Heart right ventricle (tissue), 16 donors: ENCODE measurements at regions not wholly inside any gene's neighbourhood (a gene's known extent, or its start where the extent isn't known, plus 50 kb on each side); places are given as distances from the start of the nearest gene placed in this dataset.
"Not testable (repeated sequence)": the region's sequence is repeated elsewhere in the genome, so short reads cannot be mapped to it uniquely, and the experiment has no call there.

Source experiments
- ATAC-seq, 8 donors: fragments of 200-7000 bp; cut with Tn5 transposase; one replicate each; pipeline ENCODE4 v1.9.1; 2020; ENCODE audit warnings: mild to moderate bottlenecking in 8 of 8, moderate library complexity in 8 of 8, moderate number of reproducible peaks in 1 of 8
- DNase-seq, 2 donors: peaks; one replicate each; pipeline ENCODE4 v3.0.0-alpha.2; 2020
- H3K27ac ChIP-seq, 10 donors: fragments of 200-600 bp; sonication (generic) in 2 of 10; one replicate each; pipeline versions ENCODE4 v1.5.0 to v1.8.0; 2020 to 2022; ENCODE audit warnings: mild to moderate bottlenecking in 3 of 10
- H3K27me3 ChIP-seq, 7 donors: fragments of 200-600 bp; one replicate each; pipeline ENCODE4 v1.8.0; 2021 to 2022; ENCODE audit warnings: mild to moderate bottlenecking in 2 of 7
- H3K36me3 ChIP-seq, 9 donors: fragments of 200-600 bp; sonication (generic) in 1 of 9; one replicate each; pipeline versions ENCODE4 v1.5.0 to v1.8.0; 2020 to 2022; ENCODE audit warnings: mild to moderate bottlenecking in 2 of 9
- H3K4me1 ChIP-seq, 9 donors: fragments of 200-600 bp; sonication (generic) in 1 of 9; one replicate each; pipeline versions ENCODE4 v1.5.0 to v1.8.0; 2020 to 2022; ENCODE audit warnings: mild to moderate bottlenecking in 4 of 9
- H3K4me3 ChIP-seq, 10 donors: fragments of 200-600 bp; sonication (generic) in 2 of 10; one replicate each; pipeline versions ENCODE4 v1.5.0 to v1.8.0; 2020 to 2022; ENCODE audit warnings: mild to moderate bottlenecking in 7 of 10, moderate library complexity in 2 of 10
- H3K9me3 ChIP-seq, 11 donors: fragments of 200-600 bp in 10 of 11; sonication (generic) in 2 of 11; one replicate each; pipeline versions ENCODE4 v1.5.0 to v1.8.0; 2013 to 2022; ENCODE audit warnings: mild to moderate bottlenecking in 2 of 11, control low read depth in 1 of 11, moderate library complexity in 1 of 11
- CTCF ChIP-seq, 9 donors: fragments of 200-600 bp; sonication (generic) in 2 of 9; IDR thresholded peaks; one replicate each; pipeline versions ENCODE4 v1.5.0 to v1.8.0; 2021 to 2022; ENCODE audit warnings: antibody characterized with exemption in 9 of 9, mild to moderate bottlenecking in 5 of 9, moderate library complexity in 1 of 9
- WGBS, 2 donors: extraction: QIAGEN DNeasy Blood & Tissue Kit; methylation state at CpG; one replicate each; pipeline ENCODE4 v1.1.7; 2013; ENCODE audit warnings: inconsistent platforms in 1 of 2; 5-methylcytosine and 5-hydroxymethylcytosine counted together
- intact Hi-C, 10 donors: fragments of 100-400 bp; cut with DNase I; formaldehyde crosslinking; loops; one replicate each; pipeline versions ENCODE4 v1.11.1 to v1.14.2; 2022
- donor health status: Arrhythmogenic right ventricular cardiomyopathy.
- donor health status: ischemic (EF 13 %, LVEDD 7.1; RV severe dilation, severe dysfunction).
- donor health status: healthy with polysubstance abuse.
- donor health status: DM: no; HTN: yes; CAD: no.
- donor health status: DM: no; HTN: no; CAD: no.
- donor health status: ischemic (EF 25% LVEDD 6.9; RV normal size, moderate dysfunction).
- donor health status: ischemic (EF 25% LVEDD 5.7; RV mildly dilated, moderate dysfunction).
- donor health status: healthy.
- donor health status: DM: yes; HTN: yes; CAD: no.
- donor health status: Ischemic cardiomyopathy.
- donor health status: ischemic (EF 35%, LVEDD 5.7; RV mildly dilated, moderate dysfunction).
- donor health status: nonischemic (EF 11% LVEDD 7.7; RV severe dilation, severe dysfunction).
- donor health status: DM: yes; HTN: yes; CAD: no.
- donor health status: PGD.
- donor health status: ischemic (EF 29% LVEDD 5.4; RV normal size, mild dysfunction).
- donor health status: nonischemic (EF 23%, LVEDD 6.1; RV moderate dilation, normal function).

GRCh38 chr9:2427120-2427891, 194.3 kb upstream of the VLDLR start:
- H3K27me3 ChIP-seq: no peaks in the 10 kb centered on the region
- peak in 1 of 2 donors; percentile 38 for DNase-seq
- ATAC-seq: peak in 6 of 8 donors; percentile 32 to 92 (median 62)
- whole genome bisulfite sequencing, 2 donors: 77 to 82% methylated on average over 10 of the region's 10 CpGs
- peak overlapping the region in 1 of 10 donors; percentile 31 for H3K27ac ChIP-seq
- H3K36me3 ChIP-seq: no peaks in the 10 kb centered on the region
- TF ChIP-seq CTCF (IDR thresholded peaks at IDR 0.05): no peak
- H3K4me3 ChIP-seq: no peak overlapping the region
- peaks cover 0 to 17% (median 0%) of the 10 kb centered on the region in 9 donors for H3K4me1 ChIP-seq
- intact Hi-C loops: no loop called here
- H3K9me3 ChIP-seq: no peaks in the 10 kb centered on the region

DNA sequence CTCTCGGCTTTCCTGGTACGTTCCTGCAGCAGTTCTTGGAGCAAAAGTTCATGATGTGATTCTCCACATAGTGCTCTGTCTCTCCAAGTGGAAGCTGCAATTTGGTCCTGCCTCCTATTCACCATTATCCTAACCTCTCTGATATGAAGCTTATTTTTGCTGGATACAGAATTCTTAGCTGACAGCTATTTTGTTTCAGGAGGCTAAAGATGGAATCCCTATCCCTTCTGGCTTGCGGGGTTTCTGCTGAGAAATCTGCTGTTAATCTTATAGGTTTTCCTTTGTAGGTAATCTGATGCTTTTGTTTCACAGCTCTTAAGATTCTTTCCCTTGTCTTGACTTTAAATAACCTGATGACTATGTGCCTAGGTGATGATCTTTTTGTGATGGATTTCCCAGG, 181.6 kb upstream of the VLDLR start:
- ATAC-seq: no peak
- DNase-seq: no peak
- H3K4me3 ChIP-seq: no peak overlapping the region
- H3K4me1 ChIP-seq: no peaks in the 10 kb centered on the region
- no peak overlapping the region for H3K27ac ChIP-seq
- no peak for TF ChIP-seq CTCF (IDR thresholded peaks at IDR 0.05)
- no peaks in the 10 kb centered on the region for H3K27me3 ChIP-seq
- intact Hi-C loops: no loop called here
- 64 to 82% methylated on average over 3 of the region's 3 CpGs for WGBS, 2 donors
- no peaks in the 10 kb centered on the region for H3K36me3 ChIP-seq
- peaks cover 0 to 38% (median 11%) of the 10 kb centered on the region in 11 donors for H3K9me3 ChIP-seq

GRCh38 chr9:2443933-2444332, 177.7 kb upstream of the VLDLR start:
- H3K4me1 ChIP-seq, intact Hi-C loops, H3K4me3 ChIP-seq, DNase-seq, H3K36me3 ChIP-seq, H3K27ac ChIP-seq, H3K27me3 ChIP-seq, ATAC-seq: not testable (repeated sequence)
- 94 to 97% methylated on average over 1 of the region's 1 CpG for WGBS, 2 donors
- peaks cover 0 to 26% (median 11%) of the 10 kb centered on the region in 11 donors for H3K9me3 ChIP-seq

DNA sequence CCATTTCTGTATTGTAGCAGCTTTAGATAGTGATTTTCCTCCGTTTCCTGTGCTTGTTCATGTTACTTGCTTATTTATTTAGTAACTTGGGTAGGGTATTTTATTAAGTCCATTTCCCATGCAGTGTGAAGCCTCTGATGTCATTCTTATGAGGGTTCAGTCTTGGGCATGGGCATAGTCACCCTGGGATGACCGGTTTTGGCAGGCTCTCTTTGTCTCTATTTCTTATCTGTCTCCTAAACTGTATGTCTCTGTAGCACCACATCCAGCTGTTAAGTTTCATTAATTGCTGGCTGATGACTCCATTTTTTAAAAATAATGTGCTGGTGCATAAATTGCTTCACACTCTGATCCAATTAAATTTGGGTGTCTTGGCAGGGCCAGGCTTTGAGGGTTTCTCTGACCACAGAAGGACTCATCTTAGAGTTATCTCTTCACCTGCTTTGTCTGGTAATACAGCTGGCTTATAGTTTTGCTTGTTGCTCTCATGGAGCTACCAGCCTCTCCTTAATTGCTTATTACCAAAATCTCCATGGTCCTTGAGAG, 173.3 kb upstream of the VLDLR start:
- H3K27me3 ChIP-seq: no peaks in the 10 kb centered on the region
- H3K4me3 ChIP-seq: no peak overlapping the region
- WGBS, 2 donors: 36 to 43% methylated on average over 2 of the region's 2 CpGs
- peaks cover 0 to 10% (median 0%) of the 10 kb centered on the region in 9 donors for H3K4me1 ChIP-seq
- no peak for TF ChIP-seq CTCF (IDR thresholded peaks at IDR 0.05)
- no peak overlapping the region for H3K27ac ChIP-seq
- ATAC-seq (peak in 1 of 8 donors; percentile 31), DNase-seq (no peak)
- intact Hi-C loops: no loop called here
- peaks cover 0 to 4% (median 0%) of the 10 kb centered on the region in 11 donors for H3K9me3 ChIP-seq
- H3K36me3 ChIP-seq: no peaks in the 10 kb centered on the region

DNA sequence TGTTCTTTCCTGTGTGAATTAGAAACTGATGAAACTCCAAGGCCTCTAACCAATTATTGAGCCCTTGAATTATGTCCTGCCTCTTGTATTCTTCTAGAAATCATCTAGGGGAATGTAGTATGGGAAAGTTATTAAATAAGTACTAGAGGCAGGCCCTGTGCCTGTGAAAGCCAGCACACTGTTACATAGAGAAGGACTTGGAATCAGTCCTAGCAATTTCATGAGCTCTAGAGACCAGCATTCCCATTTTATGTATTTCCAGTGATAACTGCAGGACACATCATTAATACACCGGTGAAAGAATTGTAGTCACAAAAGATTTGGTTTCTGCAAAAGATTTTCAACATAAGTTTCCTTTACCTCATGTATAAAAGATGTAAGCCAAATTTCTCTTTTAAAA, 168.5 kb upstream of the VLDLR start:
- intact Hi-C loops: no loop called here

More for the DNA sequence above, 168.5 kb upstream of the VLDLR start:
- H3K9me3 ChIP-seq: no peaks in the 10 kb centered on the region
- no peak for DNase-seq
- peaks cover 0 to 6% (median 0%) of the 10 kb centered on the region in 9 donors for H3K4me1 ChIP-seq
- H3K36me3 ChIP-seq: no peaks in the 10 kb centered on the region
- no peak for ATAC-seq
- WGBS, 2 donors: 73 to 81% methylated on average over 1 of the region's 1 CpG
- no peak overlapping the region for H3K4me3 ChIP-seq
- no peak for TF ChIP-seq CTCF (IDR thresholded peaks at IDR 0.05)
- no peaks in the 10 kb centered on the region for H3K27me3 ChIP-seq
- no peak overlapping the region for H3K27ac ChIP-seq
